K562 (cell line): ENCODE measurements at regions not wholly inside any gene's neighbourhood (a gene's known extent, or its start where the extent isn't known, plus 50 kb on each side); places are given as distances from the start of the nearest gene placed in this dataset.

Source experiments
- CREBBP ChIP-seq: IDR thresholded peaks from one replicate; pipeline ENCODE4 v1.6.1; 2012; ENCODE audit warnings: low read depth, mild to moderate bottlenecking, control low read depth, inconsistent platforms, low read length
- EP300 ChIP-seq: IDR thresholded peaks from 2 replicates; pipeline ENCODE4 v1.6.1; 2012; ENCODE audit warnings: low read length, improper control_type of control experiment
- JUND ChIP-seq, 2 experiments: IDR thresholded peaks; 2 replicates in 1 of 2; 3 replicates in 1 of 2; pipeline ENCODE4 v1.6.1; 2011; ENCODE audit warnings: borderline replicate concordance in 2 of 2, low read depth in 2 of 2, low read length in 2 of 2, improper control_type of control experiment in 1 of 2, missing biosample characterization in 1 of 2, missing genetic modification characterization in 1 of 2, missing genetic modification reagents in 1 of 2
- POLR2A ChIP-seq: fragments of 450-650 bp; conservative IDR thresholded peaks from 2 replicates; pipeline ENCODE4 v1.6.1; 2016
- PTBP1 ChIP-seq: fragments of 200-400 bp; formaldehyde crosslinking; IDR thresholded peaks from 2 replicates; pipeline ENCODE4 v1.6.1; 2017; ENCODE audit warnings: low read depth, low read length
- SMARCC2 ChIP-seq: fragments of 450-650 bp; IDR thresholded peaks from 2 replicates; pipeline ENCODE4 v1.6.1; 2017; ENCODE audit warnings: antibody characterized with exemption, moderate library complexity, mild to moderate bottlenecking, low read depth
- TRIM28 ChIP-seq: fragments of 450-650 bp; IDR thresholded peaks from 2 replicates; pipeline ENCODE4 v1.6.1; 2017
- ZNF778 ChIP-seq: fragments of 450-650 bp; formaldehyde crosslinking; IDR thresholded peaks from 2 replicates; pipeline ENCODE4 v1.4.0; 2020; ENCODE audit warnings: mild to moderate bottlenecking, moderate library complexity
- TF ChIP-seq, protein P1 (sequence below): sonication (generic); formaldehyde crosslinking; IDR thresholded peaks from 2 replicates; pipeline ENCODE4 v1.8.1; 2022; ENCODE audit warnings: missing genetic modification reagents
- TF ChIP-seq, protein P2 (sequence below), 3 experiments: IDR thresholded peaks in 2 of 3; conservative IDR thresholded peaks in 1 of 3; 2 replicates each; pipeline ENCODE4 v1.5.1; 2011 to 2012; ENCODE audit warnings: low read length in 3 of 3, mild to moderate bottlenecking in 3 of 3, control low read depth in 2 of 3, improper control_type of control experiment in 1 of 3, inconsistent platforms in 1 of 3, low read depth in 1 of 3, mixed read lengths in 1 of 3, moderate library complexity in 1 of 3; ENCODE audit not compliant: insufficient read depth in 2 of 3
- TF ChIP-seq, protein P3 (sequence below): sonication (generic); formaldehyde crosslinking; IDR thresholded peaks from 2 replicates; pipeline ENCODE4 v1.9.0; 2022; ENCODE audit warnings: mild to moderate bottlenecking, missing genetic modification reagents

DNA sequence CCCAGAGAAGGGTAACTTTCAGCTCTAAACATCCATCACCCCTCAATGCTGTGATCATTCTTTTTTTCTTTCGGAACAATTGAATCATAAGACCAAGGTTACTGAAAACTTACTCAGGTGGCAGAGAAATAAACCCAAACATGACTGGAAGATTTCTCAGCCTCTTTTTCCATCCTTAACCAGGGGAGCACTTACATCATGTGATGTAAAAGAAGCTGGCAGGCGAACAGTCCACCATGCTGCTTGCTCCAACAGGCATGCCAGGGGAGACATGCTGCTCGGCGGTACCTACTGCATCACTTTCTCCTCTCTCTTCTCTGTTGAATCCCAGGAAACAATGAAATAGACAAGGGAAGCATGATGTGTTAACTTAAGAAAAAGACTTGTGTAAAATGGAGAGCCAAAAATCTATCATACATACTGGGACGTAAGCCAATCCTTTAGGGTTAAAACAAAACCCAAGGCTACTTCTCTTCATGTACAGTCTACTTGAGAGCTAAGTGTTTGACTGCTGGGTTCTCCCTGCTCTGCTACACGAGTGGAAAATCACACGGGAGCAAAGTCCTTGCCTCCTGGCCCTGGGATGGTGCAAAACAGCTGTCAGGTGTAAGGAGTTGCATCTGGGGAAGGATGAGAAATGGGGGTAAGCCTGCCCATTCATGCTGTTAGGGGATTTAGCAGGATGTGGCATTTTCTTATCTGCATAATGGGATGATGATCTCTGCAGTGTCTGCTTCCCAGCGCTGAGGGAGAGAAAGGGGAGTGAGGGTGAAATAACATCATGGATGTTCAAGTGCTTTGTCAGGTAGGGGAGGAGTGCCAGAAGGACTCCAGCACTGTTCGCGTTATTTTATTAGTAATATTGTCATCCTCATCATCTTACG lies 64.3 kb upstream of the ZNF438 start:
- TF ChIP-seq JUND (IDR thresholded peaks at IDR 0.05; ENCODE audit: borderline replicate concordance, low read depth, low read length) = no peak
- TF ChIP-seq JUND (tag; IDR thresholded peaks at IDR 0.05; ENCODE audit: borderline replicate concordance, low read depth, low read length) = no peak
- no peak for TF ChIP-seq POLR2A
- TF ChIP-seq, protein P1, sequence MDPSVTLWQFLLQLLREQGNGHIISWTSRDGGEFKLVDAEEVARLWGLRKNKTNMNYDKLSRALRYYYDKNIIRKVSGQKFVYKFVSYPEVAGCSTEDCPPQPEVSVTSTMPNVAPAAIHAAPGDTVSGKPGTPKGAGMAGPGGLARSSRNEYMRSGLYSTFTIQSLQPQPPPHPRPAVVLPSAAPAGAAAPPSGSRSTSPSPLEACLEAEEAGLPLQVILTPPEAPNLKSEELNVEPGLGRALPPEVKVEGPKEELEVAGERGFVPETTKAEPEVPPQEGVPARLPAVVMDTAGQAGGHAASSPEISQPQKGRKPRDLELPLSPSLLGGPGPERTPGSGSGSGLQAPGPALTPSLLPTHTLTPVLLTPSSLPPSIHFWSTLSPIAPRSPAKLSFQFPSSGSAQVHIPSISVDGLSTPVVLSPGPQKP (CRISPR knock-in tag) = no peak
- no peak for TF ChIP-seq PTBP1
- TF ChIP-seq SMARCC2 = no peak
- TF ChIP-seq, protein P2, sequence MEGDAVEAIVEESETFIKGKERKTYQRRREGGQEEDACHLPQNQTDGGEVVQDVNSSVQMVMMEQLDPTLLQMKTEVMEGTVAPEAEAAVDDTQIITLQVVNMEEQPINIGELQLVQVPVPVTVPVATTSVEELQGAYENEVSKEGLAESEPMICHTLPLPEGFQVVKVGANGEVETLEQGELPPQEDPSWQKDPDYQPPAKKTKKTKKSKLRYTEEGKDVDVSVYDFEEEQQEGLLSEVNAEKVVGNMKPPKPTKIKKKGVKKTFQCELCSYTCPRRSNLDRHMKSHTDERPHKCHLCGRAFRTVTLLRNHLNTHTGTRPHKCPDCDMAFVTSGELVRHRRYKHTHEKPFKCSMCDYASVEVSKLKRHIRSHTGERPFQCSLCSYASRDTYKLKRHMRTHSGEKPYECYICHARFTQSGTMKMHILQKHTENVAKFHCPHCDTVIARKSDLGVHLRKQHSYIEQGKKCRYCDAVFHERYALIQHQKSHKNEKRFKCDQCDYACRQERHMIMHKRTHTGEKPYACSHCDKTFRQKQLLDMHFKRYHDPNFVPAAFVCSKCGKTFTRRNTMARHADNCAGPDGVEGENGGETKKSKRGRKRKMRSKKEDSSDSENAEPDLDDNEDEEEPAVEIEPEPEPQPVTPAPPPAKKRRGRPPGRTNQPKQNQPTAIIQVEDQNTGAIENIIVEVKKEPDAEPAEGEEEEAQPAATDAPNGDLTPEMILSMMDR (IDR thresholded peaks at IDR 0.05 in 2 of 3, conservative IDR thresholded peaks at IDR 0.05 in 1 of 3; ENCODE audit: insufficient read depth in 2 of 3, low read depth in 1 of 3, low read length in 3 of 3) = no peak
- no peak for TF ChIP-seq EP300
- TF ChIP-seq CREBBP = no peak
- TF ChIP-seq, protein P3, sequence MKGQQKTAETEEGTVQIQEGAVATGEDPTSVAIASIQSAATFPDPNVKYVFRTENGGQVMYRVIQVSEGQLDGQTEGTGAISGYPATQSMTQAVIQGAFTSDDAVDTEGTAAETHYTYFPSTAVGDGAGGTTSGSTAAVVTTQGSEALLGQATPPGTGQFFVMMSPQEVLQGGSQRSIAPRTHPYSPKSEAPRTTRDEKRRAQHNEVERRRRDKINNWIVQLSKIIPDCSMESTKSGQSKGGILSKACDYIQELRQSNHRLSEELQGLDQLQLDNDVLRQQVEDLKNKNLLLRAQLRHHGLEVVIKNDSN (CRISPR knock-in tag) = no peak
- TF ChIP-seq TRIM28 = no peak
- no peak for TF ChIP-seq ZNF778
